Lung microvascular endothelial cell (primary cell): ENCODE measurements at regions not wholly inside any gene's neighbourhood (a gene's known extent, or its start where the extent isn't known, plus 50 kb on each side); places are given as distances from the start of the nearest gene placed in this dataset.
"Not testable (repeated sequence)": the region's sequence is repeated elsewhere in the genome, so short reads cannot be mapped to it uniquely, and the experiment has no call there.

ENCODE experiments used
- DNase-seq, 2 donors: peaks; one replicate each; pipeline versions ENCODE4 v3.0.0 to v3.0.0-alpha.2; 2010; ENCODE audit warnings: low read depth in 2 of 2

DNA sequence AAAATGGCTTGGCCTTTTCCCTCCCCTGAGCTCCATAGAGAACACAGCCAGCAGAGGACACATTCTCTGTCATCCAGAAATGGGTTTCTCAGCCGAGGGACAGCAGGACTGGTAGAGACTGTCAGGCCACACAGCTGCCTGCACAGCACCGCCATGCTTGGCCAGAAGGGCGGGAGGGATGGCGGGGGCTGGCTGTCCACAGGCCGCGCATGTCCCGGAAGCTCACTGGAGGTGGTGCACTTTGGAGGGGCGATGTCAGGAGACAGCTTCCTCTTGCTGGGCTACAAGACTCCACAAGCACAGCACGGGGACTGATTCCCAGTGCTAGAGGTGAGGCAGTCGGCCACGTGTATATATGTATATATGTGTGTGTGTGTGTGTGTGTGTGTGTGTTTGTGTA is 125.3 kb downstream of the GOLGA6L4 start:
- DNase-seq = not testable (repeated sequence)

DNA sequence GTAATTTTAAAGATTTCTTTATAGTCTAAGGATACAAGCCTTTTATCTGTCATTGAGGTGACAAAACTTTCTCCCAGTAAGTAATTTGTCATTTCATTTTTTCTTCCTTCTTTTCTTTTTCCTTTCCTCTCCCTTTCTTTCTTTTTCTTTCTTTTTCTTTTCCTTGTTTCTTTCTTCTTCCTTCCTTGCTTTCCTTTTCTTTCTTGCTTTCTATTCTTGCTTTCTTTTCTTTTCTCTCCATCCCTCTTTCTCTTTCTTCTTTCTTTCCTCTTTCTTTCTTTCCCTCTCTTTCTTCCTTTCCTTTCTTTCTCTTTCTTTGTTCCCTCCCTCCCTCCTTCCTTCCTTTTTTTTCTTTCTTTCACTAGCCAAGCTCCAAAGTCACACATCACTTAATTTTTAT is 148.8 kb downstream of the GOLGA6L4 start:
- not testable (repeated sequence) for DNase-seq

DNA sequence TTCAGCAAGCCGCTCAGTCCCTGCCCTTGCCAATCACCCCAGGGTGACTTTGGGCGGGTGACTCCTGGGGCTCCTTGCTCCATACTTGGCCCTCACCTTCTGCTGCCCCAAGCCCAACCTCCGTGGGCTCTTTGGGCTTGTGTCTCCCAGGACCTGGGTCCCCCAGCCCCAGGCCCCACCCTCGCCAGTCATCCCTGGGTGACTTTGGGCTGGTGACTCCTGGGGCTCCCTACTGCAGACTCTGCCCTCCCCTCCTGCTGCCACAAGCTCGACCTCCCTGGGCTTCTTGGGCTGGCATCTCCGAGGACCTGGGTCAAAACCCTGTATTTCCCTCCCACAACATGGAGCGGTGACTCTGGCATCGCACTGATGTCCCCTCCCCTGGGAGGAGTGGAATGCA is 151.5 kb downstream of the GOLGA6L4 start:
- DNase-seq = no peak

DNA sequence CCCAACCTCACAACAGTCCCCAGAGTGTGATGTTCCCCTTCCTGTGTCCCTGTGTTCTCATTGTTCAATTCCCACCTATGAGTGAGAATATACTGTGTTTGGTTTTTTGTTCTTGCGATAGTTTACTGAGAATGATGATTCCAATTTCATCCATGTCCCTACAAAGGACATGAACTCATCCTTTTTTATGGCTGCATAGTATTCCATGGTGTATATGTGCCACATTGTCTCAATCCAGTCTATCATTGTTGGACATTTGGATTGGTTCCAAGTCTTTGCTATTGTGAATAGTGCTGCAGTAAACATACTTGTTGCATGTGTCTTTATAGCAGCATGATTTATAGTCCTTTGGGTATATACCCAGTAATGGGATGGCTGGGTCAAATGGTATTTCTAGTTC is 152.6 kb downstream of the GOLGA6L4 start:
- DNase-seq = not testable (repeated sequence)

DNA sequence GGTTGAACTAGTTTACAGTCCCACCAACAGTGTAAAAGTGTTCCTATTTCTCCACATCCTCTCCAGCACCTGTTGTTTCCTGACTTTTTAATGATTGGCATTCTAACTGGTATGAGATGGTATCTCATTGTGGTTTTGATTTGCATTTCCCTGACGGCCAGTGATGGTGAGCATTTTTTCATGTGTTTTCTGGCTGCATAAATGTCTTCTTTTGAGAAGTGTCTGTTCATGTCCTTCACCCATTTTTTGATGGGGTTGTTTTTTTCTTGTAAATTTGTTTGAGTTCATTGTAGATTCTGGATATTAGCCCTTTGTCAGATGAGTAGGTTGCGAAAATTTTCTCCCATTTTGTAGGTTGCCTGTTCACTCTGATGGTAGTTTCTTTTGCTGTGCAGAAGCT is 153.1 kb downstream of the GOLGA6L4 start:
- not testable (repeated sequence) for DNase-seq

DNA sequence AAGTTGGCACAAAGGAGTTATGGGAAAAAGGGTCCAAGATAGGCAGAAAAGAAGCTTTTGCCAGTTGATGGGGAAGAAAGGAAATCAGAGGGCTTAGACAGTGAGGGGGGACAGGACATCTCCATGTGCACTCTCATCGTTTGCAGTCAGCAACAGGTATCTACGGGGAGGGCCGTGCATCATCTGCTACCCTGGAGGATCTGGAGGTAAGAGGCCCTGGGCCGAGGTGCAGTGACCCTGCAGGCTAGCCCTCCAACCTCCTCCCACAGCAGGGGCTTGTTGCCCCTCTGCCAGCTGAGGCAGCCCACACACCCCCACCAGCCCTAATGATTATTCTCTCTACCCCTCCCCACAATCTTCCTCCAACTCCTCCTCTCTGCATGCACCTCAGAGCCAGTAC is 154.8 kb downstream of the GOLGA6L4 start:
- DNase-seq = not testable (repeated sequence)

DNA sequence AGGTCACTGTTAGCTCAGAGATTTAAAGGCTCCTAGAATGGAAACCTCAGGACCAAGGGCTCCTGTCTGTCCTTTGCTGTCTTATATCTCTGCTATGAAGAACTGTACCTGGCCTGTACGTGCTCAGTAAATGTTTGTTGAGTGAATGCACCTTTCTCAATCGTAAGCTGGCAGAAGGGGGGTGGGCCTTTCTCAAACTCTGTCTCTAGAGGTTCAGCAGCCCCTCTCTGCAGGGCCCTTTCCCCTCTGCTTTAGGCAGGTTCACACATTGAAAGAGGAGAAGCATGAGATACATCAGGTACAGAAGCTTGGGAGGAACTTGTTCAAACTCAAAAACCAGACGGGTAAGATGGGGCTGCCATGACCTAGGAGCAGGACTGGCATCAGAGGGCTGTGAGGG is 155.6 kb downstream of the GOLGA6L4 start:
- DNase-seq = no peak

DNA sequence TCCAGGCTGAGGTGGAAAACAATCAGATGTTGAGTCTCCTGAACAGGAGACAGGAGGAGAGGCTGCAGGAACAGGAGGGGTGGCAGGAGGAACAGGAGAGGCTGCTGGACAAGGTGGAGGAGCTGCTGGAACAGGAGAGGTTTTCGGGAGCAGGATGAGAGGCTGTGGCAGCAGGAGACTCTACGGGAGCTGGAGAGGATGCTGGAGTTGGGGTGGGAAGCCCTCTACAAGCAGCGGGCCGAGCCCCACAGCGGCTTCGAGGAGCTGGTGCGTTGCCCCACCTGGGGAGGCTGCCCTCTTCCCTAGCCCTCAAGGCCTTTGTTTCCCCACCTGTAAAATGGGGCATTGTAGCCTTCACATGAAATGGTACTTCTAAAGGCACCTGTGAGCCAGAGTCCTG is 156.4 kb downstream of the GOLGA6L4 start:
- DNase-seq = not testable (repeated sequence)

DNA sequence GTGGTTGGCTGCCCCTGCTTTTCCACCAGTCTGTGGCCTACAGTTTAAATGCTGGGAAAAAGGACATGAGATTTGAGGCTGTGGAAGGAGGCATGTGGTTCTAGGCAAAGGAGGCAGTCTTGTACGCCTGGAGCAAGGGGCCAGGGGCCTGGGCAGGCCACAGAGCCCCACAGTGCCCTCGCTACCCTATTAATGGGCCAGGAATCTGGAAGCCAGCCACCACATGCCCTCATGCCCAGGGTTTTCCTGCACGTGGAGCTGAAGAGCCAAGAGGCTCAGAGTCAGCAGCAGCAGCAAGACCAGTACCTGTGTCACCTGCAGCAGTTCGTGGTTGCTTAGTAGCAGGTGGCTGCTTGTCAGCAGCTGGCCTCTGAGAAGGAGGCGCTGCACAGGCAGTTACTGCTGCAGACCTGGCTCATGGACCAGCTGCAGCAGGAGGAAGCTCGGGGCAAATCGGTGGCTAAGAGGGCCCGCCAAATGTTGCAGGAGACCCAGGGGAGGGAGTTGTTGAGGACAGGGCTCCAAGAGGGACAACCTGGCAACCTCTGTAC is 157.9 kb downstream of the GOLGA6L4 start:
- DNase-seq = not testable (repeated sequence)

DNA sequence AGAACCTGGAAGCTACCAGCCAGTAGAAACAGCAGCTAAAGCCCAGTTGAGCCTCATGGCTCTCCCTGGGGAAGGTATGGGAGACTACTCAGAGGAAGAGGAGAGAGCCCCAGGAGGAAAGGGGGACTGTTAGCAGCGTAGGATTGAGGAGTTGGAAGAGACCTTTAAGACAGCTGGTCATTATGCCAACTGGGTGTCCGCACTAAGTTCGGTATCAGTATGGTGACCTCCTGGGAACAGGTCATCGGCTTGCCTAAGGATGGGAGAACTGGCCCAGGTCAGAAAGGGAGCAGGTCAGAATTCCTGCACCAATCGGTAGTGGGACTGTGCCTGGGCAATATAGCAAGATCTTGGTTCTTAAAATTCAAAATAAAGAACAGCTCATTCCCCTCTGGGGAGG is 158.4 kb downstream of the GOLGA6L4 start:
- not testable (repeated sequence) for DNase-seq

DNA sequence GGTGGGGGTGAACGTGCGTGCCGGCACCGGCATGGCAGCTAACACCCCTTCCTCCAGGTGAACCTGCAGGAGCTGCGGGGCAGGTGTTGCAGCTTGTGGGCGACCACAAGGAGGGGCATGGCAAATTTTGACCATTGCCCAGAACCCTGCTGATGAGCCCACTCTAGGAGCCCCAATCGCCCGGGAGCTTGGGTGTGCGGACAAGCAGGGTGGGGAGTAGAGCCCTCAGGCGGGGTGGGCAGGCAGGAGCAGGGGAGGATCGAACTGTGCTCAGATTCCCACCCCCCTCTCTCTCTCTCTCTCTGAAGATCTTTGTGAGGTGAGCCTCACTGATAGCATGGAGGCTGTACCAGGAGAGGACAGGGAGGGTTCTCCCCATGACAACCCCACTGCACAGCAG is 159.8 kb downstream of the GOLGA6L4 start:
- DNase-seq = not testable (repeated sequence)

DNA sequence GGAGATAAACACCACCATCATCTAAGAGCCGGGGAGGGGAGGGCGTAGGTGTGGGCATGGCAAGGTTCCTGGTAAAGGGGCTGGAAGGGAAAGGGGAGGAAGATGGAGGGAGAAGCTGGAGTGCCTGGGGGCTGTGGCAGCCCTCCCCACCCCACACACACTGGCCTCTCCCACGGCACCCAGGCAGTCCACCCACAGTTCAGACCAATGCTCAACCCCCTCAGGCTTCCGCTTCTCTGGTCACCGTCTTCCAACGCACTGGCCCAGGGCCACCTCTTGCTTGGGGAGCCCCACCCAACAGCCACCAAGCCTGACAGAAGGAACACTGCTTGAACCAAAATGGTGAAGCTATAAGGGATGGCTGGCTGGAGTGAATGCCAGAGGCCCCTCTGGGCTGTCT is 160.3 kb downstream of the GOLGA6L4 start:
- DNase-seq = not testable (repeated sequence)

DNA sequence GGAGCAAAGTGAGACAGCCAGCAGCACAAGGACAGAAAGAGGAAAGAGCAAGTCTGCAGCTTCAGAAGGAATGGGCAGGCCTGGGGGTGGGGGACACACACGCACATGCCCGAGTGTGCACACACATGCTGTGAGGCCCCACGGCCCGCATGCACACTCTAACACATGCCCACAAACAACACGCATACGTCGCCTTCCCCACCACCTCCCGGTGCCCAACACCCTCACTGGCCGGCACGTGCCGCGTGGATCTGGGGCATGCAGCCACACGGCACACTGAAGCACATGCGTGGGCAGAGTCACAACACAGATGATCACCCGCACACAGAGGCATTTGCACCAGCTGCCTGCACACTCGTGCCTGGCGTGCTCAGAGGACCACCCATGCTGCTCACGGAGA is 161.5 kb downstream of the GOLGA6L4 start:
- not testable (repeated sequence) for DNase-seq

DNA sequence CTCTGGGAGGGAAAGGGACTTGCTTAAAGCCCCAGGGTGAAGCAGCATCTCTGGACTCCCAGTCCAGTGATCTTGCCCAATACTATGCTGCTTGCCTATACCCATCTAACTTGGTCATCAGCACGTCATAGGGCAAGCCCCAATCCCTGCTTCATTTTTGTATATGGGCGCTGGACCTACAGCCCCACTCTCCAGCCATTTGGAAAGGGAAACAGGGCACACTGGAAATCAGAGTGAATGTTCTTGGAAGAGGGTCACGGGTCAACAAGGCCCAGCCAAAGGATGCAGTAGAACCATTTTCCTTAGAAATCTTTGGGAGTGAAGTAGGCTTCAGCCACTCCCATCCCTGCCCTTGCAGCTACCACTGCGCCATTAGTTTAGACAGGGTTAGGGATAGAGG is 162.5 kb downstream of the GOLGA6L4 start:
- not testable (repeated sequence) for DNase-seq

DNA sequence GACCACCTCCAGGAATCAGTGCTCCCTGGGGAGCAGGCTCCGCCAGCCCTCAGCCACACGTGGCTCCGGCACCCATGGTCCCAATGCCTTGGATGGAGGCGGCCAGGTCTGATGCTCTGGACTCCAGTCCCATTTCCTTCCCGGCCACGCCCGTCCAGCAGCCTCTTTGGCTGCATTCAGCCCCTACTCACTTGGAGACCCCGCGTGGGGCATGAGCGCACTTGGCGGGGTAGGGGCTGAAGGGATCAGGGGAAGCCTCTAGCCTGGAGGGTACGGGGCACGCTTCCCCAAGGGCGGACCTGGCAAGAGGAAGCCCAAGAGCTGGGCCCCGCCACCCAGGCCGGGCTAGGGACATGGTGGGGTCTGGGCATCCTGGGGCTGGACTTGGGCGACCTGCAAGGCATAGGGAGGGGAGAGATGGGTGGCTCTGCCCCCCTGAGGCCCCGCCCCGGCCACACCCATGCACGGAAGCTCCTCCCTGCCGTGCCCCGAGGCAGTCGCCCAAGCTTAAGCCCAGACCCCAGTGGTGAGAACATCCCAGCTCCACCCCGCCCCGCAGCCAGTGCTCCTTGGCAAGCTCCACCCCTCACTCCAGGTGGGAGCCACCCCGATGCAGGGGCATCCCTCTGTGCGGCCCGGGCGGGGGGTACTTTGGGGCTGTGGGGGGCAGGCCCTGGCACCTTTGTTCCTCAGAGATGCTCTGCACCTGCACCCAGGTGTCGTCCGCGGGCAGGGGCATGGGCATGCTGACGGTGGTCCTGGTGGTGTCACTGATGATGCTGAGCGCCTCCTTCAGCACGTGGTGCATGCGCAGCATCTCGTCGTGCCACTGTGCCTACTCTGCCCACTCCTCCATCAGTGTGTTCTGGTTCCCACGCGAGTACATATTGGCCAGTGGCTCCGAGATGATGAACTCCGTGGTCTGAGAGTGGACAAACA is 163.5 kb downstream of the GOLGA6L4 start:
- DNase-seq = no peak

DNA sequence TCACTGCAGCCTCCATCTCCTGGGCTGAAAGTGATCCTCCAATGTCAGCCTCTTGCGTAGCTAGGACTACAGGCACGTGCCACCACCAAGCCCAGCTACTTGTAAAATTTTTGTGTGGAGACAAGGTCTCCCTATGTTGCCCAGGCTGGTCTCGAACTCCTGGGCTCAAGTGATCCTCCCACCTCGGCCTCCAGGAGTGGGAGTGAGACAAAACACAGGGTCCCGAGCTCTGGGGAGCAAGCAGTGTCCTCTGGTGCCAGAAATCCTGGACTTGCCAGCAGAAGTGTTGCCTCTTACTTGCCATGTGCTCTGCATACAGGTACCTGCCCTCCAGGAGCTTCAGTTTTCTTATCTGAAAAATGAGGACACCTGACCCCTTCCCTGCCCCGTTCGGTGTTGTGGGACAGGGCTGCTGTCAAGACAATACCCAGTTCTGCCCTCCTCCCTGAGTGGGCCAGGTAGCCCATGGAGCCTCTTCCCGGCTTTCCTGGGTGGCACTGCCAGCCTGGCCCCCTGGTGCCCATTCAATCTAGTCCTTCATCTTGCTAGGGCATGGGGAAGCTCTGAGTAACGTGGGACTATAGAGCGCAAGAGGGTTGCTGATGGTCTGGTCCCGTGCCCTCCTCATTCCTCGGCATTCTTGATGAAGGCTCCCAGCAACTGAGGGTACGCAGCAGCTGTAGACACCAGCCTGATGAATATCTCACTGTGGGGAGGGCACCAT is 164.6 kb downstream of the GOLGA6L4 start:
- no peak for DNase-seq

DNA sequence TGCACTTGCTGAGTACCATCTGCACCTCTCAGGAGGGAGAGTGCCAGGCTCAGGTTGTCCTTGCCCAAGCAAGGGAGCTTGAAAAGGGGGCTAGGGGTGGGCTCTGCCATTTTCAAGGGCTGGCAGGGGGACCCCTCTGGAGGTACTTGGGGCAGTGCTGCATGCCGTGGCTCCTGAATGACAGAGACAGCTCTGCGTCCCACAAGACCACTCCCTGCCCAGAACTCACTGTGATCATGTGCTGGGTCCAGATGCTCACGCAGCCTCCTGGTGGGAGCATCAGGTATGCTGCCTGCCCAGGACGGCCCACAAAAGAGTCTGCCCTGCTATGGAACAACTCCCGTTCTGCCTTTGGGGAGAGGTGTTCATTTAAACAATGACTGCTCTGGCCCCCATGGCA is 165.2 kb downstream of the GOLGA6L4 start:
- DNase-seq = no peak

DNA sequence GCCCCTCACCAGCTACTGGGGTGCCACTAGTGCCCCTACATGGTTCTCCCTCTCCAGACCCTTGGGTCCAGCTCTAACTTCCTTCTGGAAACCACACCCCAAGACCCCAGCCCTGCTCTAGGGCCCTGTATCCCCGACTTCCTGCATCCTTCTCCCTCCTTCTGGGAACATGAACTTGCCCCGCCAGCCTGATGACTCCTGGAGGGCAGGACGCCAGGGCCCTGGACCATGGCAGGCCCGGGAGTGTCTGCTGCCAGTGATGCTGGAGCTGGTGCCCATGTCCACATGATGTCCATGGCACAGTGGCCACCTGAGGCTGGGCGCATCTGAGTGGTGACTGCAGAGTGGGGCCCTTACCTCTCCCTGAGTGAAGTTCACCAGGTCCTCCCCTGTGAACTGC is 165.9 kb downstream of the GOLGA6L4 start:
- not testable (repeated sequence) for DNase-seq

DNA sequence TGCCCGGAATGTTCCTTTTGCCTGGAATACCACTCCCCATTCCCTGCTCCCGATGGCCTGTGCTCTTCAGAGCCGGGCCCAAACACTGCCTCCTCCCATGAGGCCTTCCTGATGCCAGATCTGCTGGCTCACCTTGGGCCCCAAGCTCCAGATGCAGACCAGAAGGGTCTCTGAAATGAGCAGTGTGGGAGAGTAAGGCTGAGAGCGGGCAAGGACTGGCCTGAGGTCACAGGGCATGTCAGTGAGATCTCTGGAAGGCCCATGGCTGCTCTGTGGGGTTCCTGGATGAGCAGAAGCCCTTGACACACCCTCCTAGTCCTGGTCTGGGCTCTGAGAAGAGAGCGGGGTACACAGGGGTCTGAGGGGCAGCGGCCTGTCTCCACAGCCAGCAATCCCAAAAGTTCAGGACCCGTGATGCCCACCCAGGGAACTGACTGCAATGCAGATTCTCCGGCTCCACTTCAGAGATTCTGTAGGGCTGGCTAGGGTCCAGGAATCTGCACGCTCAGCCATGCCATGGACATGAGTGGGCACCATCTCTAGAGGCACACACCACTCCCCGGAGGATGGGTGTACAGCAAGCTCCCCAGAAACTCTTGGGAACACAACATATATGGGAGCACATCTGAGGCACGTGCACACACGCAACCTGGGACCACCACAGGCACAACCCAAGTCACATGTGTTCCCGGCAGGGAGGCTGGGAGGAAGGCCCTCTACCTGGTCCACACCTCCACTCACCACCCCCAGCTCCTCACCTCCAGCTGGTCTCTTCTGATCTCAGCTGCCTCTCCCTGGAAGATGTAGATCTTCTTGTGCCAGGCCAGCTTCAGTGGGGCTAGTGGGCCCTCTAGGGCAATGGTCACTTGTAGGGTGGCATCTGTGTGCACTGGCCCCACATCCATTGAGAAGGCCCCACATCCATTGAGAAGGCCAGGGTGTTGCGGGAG is 166.6 kb downstream of the GOLGA6L4 start:
- not testable (repeated sequence) for DNase-seq

DNA sequence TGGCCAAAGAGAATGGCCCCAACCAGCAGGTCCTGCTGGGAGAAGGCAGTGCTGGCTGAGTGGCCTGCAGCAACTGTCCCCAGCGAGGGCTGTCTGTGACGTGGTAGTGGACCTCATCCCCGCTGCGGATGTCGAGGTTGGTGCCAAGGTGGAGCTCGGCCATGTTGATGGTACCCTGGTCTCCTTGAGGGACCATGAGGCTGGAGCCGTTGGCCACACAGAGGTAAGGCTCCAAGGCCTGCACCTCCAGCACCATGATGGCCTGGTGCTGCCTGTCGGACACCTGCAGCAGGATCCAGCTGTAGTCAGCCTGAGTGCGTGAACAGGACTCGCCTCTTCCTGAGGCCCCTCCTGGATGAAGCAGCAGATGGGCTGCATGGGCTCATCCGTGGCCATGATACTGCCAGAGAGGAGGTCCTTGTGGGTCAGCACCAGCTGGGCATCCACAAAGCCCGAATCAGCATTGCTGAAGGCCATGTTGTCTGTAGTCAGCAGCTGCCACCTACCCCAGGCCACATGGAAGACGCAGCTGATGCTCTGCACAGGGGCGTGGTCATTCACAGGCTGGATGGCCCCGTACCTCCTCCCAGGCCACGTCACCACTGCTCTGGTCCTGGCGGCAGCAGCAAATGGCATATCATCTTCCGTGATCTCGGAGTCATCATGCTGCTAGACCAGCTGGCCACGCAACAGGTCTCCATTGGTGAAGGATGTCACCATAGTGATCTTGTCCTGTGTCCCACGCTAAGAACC is 167.5 kb downstream of the GOLGA6L4 start:
- DNase-seq = no peak
